ENCODE measurements at regions not wholly inside any gene's neighbourhood (a gene's known extent, or its start where the extent isn't known, plus 50 kb on each side); places are given as distances from the start of the nearest gene placed in this dataset.
"Not testable (repeated sequence)": the region's sequence is repeated elsewhere in the genome, so short reads cannot be mapped to it uniquely, and the experiment has no call there.

DNA sequence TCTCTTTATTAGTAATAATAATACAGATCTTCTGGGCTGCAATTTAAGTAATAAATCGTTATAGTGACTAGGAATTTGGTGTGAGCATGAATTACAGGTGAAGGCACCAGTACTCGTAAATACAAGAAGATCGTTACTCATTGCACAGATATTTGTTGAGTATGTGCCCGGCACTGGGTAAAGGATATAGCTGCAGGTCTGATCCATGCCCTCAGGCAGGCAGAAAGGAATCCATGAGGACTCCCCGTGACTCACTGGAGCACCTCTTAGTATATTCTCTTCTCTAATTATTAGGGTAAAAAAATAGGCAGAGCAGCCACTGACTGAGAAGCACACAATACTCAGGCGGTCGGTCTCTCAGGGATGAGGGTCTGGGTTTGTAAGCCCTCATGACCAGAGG lies 868.3 kb downstream of the RAB28 start:
- Histone ChIP-seq H3K27me3 (ENCODE audit: control insufficient read depth, insufficient read depth, low read length) (no peaks in the 10 kb centered on the region), H3K4me3 (ENCODE audit: low read length) (no peak overlapping the region), H3K27ac (ENCODE audit: low read length) (no peak overlapping the region), H3K36me3 (ENCODE audit: control insufficient read depth, insufficient read depth, low read length) (no peaks in the 10 kb centered on the region), H3K9me3 (ENCODE audit: control insufficient read depth, low read depth, low read length) (no peaks in the 10 kb centered on the region), H3K4me1 (ENCODE audit: control insufficient read depth, insufficient read depth, low read length) (no peaks in the 10 kb centered on the region)
- no peak for DNase-seq
- WGBS (ENCODE audit: insufficient coverage, low lambda C conversion rate): 100% methylated on average over 1 of the region's 7 CpGs

GRCh38 chr4:12612876-12613275 lies 871.3 kb downstream of the RAB28 start:
- no peak overlapping the region for H3K4me3 ChIP-seq (ENCODE audit: low read length)
- H3K36me3 ChIP-seq (ENCODE audit: control insufficient read depth, insufficient read depth, low read length): no peaks in the 10 kb centered on the region
- no peak overlapping the region for H3K27ac ChIP-seq (ENCODE audit: low read length)
- H3K4me1 ChIP-seq (ENCODE audit: control insufficient read depth, insufficient read depth, low read length): no peaks in the 10 kb centered on the region
- WGBS (ENCODE audit: insufficient coverage, low lambda C conversion rate): no CpG with 5 or more reads among the region's 4 CpGs
- DNase-seq: no peak
- H3K9me3 ChIP-seq (ENCODE audit: control insufficient read depth, low read depth, low read length): no peaks in the 10 kb centered on the region
- H3K27me3 ChIP-seq (ENCODE audit: control insufficient read depth, insufficient read depth, low read length): no peaks in the 10 kb centered on the region

DNA sequence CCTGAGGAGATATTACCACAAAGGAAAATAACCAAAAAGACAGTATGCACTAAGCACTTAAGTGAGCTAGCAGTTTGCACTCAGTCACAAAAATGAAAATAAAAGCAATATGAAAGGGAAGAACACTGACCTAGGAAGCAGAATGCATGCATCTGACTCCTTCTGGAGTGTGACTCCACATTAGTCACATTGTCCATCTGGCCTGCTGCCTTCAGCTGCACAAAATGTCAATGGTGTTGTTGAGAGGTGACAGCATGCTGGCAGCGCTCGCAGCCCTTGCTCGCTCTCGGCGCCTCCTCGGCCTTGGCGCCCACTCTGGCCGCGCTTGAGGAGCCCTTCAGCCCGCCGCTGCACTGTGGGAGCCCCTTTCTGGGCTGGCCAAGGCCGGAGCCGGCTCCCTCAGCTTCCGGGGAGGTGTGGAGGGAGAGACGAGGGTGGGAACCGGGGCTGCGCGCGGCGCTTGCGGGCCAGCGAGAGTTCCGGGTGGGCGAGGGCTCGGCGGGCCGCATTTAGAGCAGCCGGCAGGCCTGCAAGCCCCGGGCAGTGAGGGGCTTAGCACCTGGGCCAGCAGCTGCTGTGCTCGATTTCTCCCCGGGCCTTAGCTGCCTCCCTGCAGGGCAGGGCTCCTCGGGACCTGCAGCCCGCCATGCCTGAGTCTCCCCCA lies 874.8 kb downstream of the RAB28 start:
- not testable (repeated sequence) for DNase-seq; H3K36me3 ChIP-seq (ENCODE audit: control insufficient read depth, insufficient read depth, low read length)
- WGBS (ENCODE audit: insufficient coverage, low lambda C conversion rate): no CpG with 5 or more reads among the region's 33 CpGs

DNA sequence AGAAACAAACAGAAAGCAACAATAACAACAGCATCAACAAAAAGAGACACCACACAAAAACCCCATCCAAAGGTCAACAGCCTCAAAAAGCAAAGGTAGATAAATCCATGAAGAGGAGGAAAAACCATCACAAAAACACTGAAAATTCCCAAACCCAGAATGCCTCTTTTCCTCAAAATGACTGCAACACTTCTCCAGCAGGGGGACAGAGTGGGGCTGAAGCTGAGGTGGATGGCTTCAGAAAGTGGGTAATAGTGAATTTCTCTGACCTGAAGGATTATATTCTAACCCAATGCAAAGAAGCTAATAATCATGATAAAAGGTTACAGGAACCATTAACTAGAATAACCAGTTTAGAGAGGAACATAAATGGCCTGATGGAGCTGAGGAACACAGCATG lies 888.2 kb downstream of the RAB28 start:
- H3K4me1 ChIP-seq (ENCODE audit: control insufficient read depth, insufficient read depth, low read length): no peaks in the 10 kb centered on the region

More for the DNA sequence above, 874.8 kb downstream of the RAB28 start:
- H3K4me3 ChIP-seq (ENCODE audit: low read length); H3K27ac ChIP-seq (ENCODE audit: low read length); H3K9me3 ChIP-seq (ENCODE audit: control insufficient read depth, low read depth, low read length); H3K4me1 ChIP-seq (ENCODE audit: control insufficient read depth, insufficient read depth, low read length); H3K27me3 ChIP-seq (ENCODE audit: control insufficient read depth, insufficient read depth, low read length): not testable (repeated sequence)

GRCh38 chr4:12595489-12595888 lies 888.7 kb downstream of the RAB28 start:
- no peaks in the 10 kb centered on the region for H3K9me3 ChIP-seq (ENCODE audit: control insufficient read depth, low read depth, low read length)
- no CpG with 5 or more reads among the region's 4 CpGs for WGBS (ENCODE audit: insufficient coverage, low lambda C conversion rate)
- H3K27me3 ChIP-seq (ENCODE audit: control insufficient read depth, insufficient read depth, low read length): no peaks in the 10 kb centered on the region
- H3K36me3 ChIP-seq (ENCODE audit: control insufficient read depth, insufficient read depth, low read length): no peaks in the 10 kb centered on the region
- H3K4me1 ChIP-seq (ENCODE audit: control insufficient read depth, insufficient read depth, low read length): no peaks in the 10 kb centered on the region
- H3K4me3 ChIP-seq (ENCODE audit: low read length): no peak overlapping the region
- no peak for DNase-seq
- no peak overlapping the region for H3K27ac ChIP-seq (ENCODE audit: low read length)

More for the DNA sequence above, 888.2 kb downstream of the RAB28 start:
- Histone ChIP-seq H3K9me3 (ENCODE audit: control insufficient read depth, low read depth, low read length) (no peaks in the 10 kb centered on the region), H3K27ac (ENCODE audit: low read length) (no peak overlapping the region), H3K4me3 (ENCODE audit: low read length) (no peak overlapping the region), H3K27me3 (ENCODE audit: control insufficient read depth, insufficient read depth, low read length) (no peaks in the 10 kb centered on the region), H3K36me3 (ENCODE audit: control insufficient read depth, insufficient read depth, low read length) (no peaks in the 10 kb centered on the region)
- no peak for DNase-seq

GRCh38 chr4:12588582-12588981 lies 895.6 kb downstream of the RAB28 start:
- no peak overlapping the region for H3K4me3 ChIP-seq (ENCODE audit: low read length)
- no peak overlapping the region for H3K27ac ChIP-seq (ENCODE audit: low read length)
- no peaks in the 10 kb centered on the region for H3K36me3 ChIP-seq (ENCODE audit: control insufficient read depth, insufficient read depth, low read length)
- no peak for DNase-seq
- no peaks in the 10 kb centered on the region for H3K4me1 ChIP-seq (ENCODE audit: control insufficient read depth, insufficient read depth, low read length)
- H3K27me3 ChIP-seq (ENCODE audit: control insufficient read depth, insufficient read depth, low read length): no peaks in the 10 kb centered on the region
- H3K9me3 ChIP-seq (ENCODE audit: control insufficient read depth, low read depth, low read length): no peaks in the 10 kb centered on the region

DNA sequence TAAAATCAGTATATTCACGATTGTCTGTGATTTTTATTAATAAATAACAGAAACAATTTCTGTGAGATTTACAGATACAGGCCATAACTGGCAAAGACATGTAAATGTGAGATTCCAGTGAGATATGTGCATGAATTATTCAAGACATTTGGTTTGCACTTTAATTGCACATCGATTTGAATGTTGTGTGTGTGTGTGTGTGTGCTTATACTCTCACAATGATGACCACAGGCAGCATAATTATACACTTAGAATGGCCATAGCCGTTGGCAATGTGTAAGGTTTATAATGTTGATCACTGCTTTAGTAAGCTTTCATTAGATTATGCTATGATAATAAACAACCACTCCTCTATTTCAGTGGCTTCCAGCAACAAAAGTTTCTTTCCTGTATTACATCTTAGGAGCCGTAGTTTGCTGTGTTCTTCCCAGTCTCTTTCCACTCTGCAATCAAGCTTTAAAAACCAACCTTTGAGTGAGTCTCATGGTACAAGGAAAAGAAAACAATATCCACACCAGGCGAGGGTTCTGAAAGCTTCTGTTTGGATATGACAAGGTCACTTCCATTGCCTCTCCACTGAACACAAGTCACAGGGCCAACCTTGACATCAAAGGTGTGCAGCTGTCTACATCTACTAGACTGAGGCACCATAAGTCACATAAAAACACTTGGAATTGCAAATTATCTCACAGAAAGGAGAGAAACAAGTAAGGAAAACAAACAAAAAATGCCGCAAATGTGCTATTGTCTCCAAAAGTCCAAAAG lies 897.7 kb downstream of the RAB28 start:
- H3K36me3 ChIP-seq (ENCODE audit: control insufficient read depth, insufficient read depth, low read length): no peaks in the 10 kb centered on the region

GRCh38 chr4:12584116-12584875 lies 899.8 kb downstream of the RAB28 start:
- H3K27ac ChIP-seq (ENCODE audit: low read length): no peak overlapping the region
- WGBS (ENCODE audit: insufficient coverage, low lambda C conversion rate): 70% methylated on average over 2 of the region's 4 CpGs

More for the DNA sequence above, 897.7 kb downstream of the RAB28 start:
- WGBS (ENCODE audit: insufficient coverage, low lambda C conversion rate): 74% methylated on average over 2 of the region's 6 CpGs
- H3K4me1 ChIP-seq (ENCODE audit: control insufficient read depth, insufficient read depth, low read length): no peaks in the 10 kb centered on the region
- H3K27me3 ChIP-seq (ENCODE audit: control insufficient read depth, insufficient read depth, low read length): no peaks in the 10 kb centered on the region
- H3K9me3 ChIP-seq (ENCODE audit: control insufficient read depth, low read depth, low read length): no peaks in the 10 kb centered on the region
- H3K4me3 ChIP-seq (ENCODE audit: low read length): no peak overlapping the region
- no peak for DNase-seq
- no peak overlapping the region for H3K27ac ChIP-seq (ENCODE audit: low read length)

GRCh38 chr4:12583275-12583674 lies 900.9 kb downstream of the RAB28 start:
- no CpG with 5 or more reads among the region's 1 CpG for WGBS (ENCODE audit: insufficient coverage, low lambda C conversion rate)
- no peaks in the 10 kb centered on the region for H3K4me1 ChIP-seq (ENCODE audit: control insufficient read depth, insufficient read depth, low read length)
- H3K27ac ChIP-seq (ENCODE audit: low read length): no peak overlapping the region
- no peaks in the 10 kb centered on the region for H3K9me3 ChIP-seq (ENCODE audit: control insufficient read depth, low read depth, low read length)
- H3K27me3 ChIP-seq (ENCODE audit: control insufficient read depth, insufficient read depth, low read length): no peaks in the 10 kb centered on the region
- no peak for DNase-seq
- no peak overlapping the region for H3K4me3 ChIP-seq (ENCODE audit: low read length)
- H3K36me3 ChIP-seq (ENCODE audit: control insufficient read depth, insufficient read depth, low read length): no peaks in the 10 kb centered on the region

More at GRCh38 chr4:12584116-12584875, 899.8 kb downstream of the RAB28 start:
- Histone ChIP-seq H3K36me3 (ENCODE audit: control insufficient read depth, insufficient read depth, low read length) (no peaks in the 10 kb centered on the region), H3K9me3 (ENCODE audit: control insufficient read depth, low read depth, low read length) (no peaks in the 10 kb centered on the region), H3K4me3 (ENCODE audit: low read length) (no peak overlapping the region), H3K27me3 (ENCODE audit: control insufficient read depth, insufficient read depth, low read length) (no peaks in the 10 kb centered on the region), H3K4me1 (ENCODE audit: control insufficient read depth, insufficient read depth, low read length) (no peaks in the 10 kb centered on the region)
- DNase-seq: peak; percentile 6 to 20

DNA sequence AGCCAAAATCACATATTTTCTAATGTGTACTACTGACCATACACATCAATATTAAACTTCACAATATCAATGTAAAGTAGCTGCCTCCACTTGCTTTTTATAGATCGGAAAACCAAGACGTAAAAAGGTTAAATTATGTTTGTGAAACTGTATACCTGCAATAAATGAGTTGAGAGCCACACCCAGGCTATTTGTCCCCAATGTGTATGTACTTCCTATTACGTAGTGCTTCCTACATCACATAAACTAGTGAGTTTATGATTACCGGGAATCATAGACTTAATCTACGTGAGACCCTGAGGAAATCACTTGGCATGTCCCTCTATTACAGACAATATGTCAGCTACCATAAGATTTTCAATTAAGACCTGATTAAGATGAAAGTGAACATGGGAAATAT lies 903.4 kb downstream of the RAB28 start:
- H3K4me3 ChIP-seq (ENCODE audit: low read length): no peak overlapping the region
- no peak overlapping the region for H3K27ac ChIP-seq (ENCODE audit: low read length)
- H3K27me3 ChIP-seq (ENCODE audit: control insufficient read depth, insufficient read depth, low read length): no peaks in the 10 kb centered on the region
- H3K9me3 ChIP-seq (ENCODE audit: control insufficient read depth, low read depth, low read length): no peaks in the 10 kb centered on the region
- no peaks in the 10 kb centered on the region for H3K4me1 ChIP-seq (ENCODE audit: control insufficient read depth, insufficient read depth, low read length)
- no peaks in the 10 kb centered on the region for H3K36me3 ChIP-seq (ENCODE audit: control insufficient read depth, insufficient read depth, low read length)
- DNase-seq: no peak
- 83% methylated on average over 2 of the region's 5 CpGs for WGBS (ENCODE audit: insufficient coverage, low lambda C conversion rate)
